ENCODE measurements at regions not wholly inside any gene's neighbourhood (a gene's known extent, or its start where the extent isn't known, plus 50 kb on each side); places are given as distances from the start of the nearest gene placed in this dataset.

DNA sequence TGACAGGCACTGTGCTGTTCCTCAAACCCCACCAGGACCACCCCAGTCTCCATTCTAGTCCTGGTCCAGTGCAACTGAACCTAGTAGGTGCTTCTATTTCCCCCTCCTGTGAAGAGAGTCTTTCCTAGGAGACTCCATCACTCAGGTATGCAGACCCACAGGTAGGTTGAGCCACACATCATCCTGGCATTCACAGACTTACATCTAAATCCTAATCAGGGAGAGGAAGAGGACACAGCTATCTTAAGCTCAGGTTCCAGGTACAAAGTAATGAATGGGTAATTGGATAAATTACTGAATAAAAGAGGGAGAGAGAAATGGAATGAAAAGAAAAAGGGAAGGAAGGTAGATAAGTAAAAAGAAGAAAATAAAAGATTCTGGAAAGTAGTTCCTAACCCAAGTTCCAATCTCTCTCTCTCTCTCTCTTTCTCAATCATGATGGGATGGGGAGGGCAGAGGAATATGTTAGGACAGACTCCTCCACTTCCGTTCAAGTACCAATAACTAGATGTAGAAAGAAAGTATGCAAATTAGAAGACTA lies 139.8 kb upstream of the NAMPT start:
- Histone ChIP-seq H3K4me1 (peaks cover 11 to 34% (median 21%) of the 10 kb centered on the region in 4 donors), H3K36me3 (no peaks in the 10 kb centered on the region), H3K27me3 (no peaks in the 10 kb centered on the region), H3K4me3 (no peak overlapping the region), H3K9me3 (no peaks in the 10 kb centered on the region), H3K27ac (peak overlapping the region; percentile 35 to 59 (median 55))
- 3% methylated on average over 1 of the region's 1 CpG; no CpG with 5 or more reads in 1 of the 2 donors for WGBS, 2 donors (ENCODE audit: low coverage in 1 of 2)
- no peak for DNase-seq
- TF ChIP-seq EP300 (IDR thresholded peaks at IDR 0.05; ENCODE audit: low read depth) (no peak), POLR2AphosphoS5 (IDR thresholded peaks at IDR 0.05) (no peak), POLR2A (IDR thresholded peaks at IDR 0.05) (no peak)
- TF ChIP-seq, protein P1, sequence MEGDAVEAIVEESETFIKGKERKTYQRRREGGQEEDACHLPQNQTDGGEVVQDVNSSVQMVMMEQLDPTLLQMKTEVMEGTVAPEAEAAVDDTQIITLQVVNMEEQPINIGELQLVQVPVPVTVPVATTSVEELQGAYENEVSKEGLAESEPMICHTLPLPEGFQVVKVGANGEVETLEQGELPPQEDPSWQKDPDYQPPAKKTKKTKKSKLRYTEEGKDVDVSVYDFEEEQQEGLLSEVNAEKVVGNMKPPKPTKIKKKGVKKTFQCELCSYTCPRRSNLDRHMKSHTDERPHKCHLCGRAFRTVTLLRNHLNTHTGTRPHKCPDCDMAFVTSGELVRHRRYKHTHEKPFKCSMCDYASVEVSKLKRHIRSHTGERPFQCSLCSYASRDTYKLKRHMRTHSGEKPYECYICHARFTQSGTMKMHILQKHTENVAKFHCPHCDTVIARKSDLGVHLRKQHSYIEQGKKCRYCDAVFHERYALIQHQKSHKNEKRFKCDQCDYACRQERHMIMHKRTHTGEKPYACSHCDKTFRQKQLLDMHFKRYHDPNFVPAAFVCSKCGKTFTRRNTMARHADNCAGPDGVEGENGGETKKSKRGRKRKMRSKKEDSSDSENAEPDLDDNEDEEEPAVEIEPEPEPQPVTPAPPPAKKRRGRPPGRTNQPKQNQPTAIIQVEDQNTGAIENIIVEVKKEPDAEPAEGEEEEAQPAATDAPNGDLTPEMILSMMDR (IDR thresholded peaks at IDR 0.05) = no peak
- intact Hi-C loops (cut with DNase I; ENCODE audit: low total_unique reads) (no loop called here), in situ Hi-C loops (cut with MboI; ENCODE audit: low pct_ligation_motif_present in 1 of 4, low pct_unique_long_range_greater_than_20kb in 1 of 4, low sequenced_read_pairs in 3 of 4) (no loop called here)

DNA sequence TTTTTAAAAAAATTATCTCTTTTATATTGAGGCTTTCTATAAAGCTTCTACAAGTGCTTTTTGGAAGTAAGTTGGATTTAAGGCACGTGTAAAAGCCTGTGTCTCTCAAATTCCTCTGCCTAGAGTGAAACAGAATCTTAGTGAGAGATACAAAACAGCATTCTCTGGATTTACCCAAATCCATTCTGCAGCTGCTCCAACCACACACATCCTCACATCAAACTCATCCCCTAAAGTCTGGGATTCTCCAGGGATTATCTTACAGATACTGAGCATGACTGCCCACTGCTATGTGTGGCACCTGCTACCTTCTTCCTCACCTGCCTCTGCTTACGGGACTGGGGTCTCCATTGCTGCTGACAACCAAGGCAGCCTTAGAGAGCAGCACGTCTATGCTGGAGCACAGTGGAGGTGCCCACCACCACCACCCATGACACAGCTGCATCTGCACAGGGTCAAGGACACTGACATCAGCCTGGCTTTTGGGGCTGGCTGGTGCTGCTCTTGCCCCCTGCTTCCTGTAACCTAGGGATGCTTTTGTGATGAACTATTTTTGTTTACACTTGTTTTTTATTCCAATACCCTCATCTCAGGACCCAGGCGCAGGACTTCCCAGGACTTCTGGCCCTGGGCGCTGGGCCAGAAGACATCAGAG lies 139.2 kb upstream of the NAMPT start:
- Histone ChIP-seq H3K27ac (peak overlapping the region; percentile 35 to 59 (median 55)), H3K36me3 (no peaks in the 10 kb centered on the region), H3K4me3 (no peak overlapping the region), H3K27me3 (no peaks in the 10 kb centered on the region), H3K9me3 (no peaks in the 10 kb centered on the region), H3K4me1 (peaks cover 11 to 34% (median 23%) of the 10 kb centered on the region in 4 donors)
- intact Hi-C loops (cut with DNase I; ENCODE audit: low total_unique reads) = no loop called here
- TF ChIP-seq POLR2AphosphoS5 (IDR thresholded peaks at IDR 0.05) = no peak
- in situ Hi-C loops (cut with MboI; ENCODE audit: low pct_ligation_motif_present in 1 of 4, low pct_unique_long_range_greater_than_20kb in 1 of 4, low sequenced_read_pairs in 3 of 4) = no loop called here
- DNase-seq = no peak
- 89 to 96% methylated on average over 3 to 5 of the region's 5 CpGs for WGBS, 2 donors (ENCODE audit: low coverage in 1 of 2)

DNA sequence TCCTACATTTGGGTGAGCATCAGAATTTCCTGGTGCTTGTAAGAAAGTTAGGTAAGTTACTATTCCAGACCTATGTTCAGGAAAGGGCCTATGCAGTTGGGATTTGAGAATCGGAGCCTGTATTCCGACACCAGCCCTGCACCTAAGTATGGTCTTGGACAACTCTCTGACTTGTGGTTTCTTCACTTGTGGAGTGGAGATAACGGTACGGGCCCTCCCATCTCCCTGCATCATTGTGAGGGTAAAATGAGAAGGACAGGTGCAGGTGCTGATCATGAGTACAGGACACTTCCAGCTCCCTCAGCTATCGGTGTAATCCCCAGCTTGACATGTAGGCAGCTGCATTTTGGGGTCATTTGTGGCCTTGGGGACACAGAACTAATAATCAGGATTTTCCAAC lies 138.3 kb upstream of the NAMPT start:
- H3K36me3 ChIP-seq = no peaks in the 10 kb centered on the region
- H3K9me3 ChIP-seq = no peaks in the 10 kb centered on the region
- H3K27me3 ChIP-seq = no peaks in the 10 kb centered on the region
- in situ Hi-C loops (cut with MboI; ENCODE audit: low pct_ligation_motif_present in 1 of 4, low pct_unique_long_range_greater_than_20kb in 1 of 4, low sequenced_read_pairs in 3 of 4) (no loop called here), intact Hi-C loops (cut with DNase I; ENCODE audit: low total_unique reads) (no loop called here)
- DNase-seq = no peak
- no peak overlapping the region for H3K4me3 ChIP-seq
- no peak for TF ChIP-seq POLR2AphosphoS5 (IDR thresholded peaks at IDR 0.05)
- no peak for TF ChIP-seq EP300 (IDR thresholded peaks at IDR 0.05; ENCODE audit: low read depth)
- no peak for TF ChIP-seq POLR2A (IDR thresholded peaks at IDR 0.05)
- TF ChIP-seq, protein P1 (IDR thresholded peaks at IDR 0.05) = no peak
- no peak overlapping the region for H3K27ac ChIP-seq
- 77 to 80% methylated on average over 3 to 5 of the region's 5 CpGs for WGBS, 2 donors (ENCODE audit: low coverage in 1 of 2)
- peaks cover 11 to 34% (median 23%) of the 10 kb centered on the region in 4 donors for H3K4me1 ChIP-seq

DNA sequence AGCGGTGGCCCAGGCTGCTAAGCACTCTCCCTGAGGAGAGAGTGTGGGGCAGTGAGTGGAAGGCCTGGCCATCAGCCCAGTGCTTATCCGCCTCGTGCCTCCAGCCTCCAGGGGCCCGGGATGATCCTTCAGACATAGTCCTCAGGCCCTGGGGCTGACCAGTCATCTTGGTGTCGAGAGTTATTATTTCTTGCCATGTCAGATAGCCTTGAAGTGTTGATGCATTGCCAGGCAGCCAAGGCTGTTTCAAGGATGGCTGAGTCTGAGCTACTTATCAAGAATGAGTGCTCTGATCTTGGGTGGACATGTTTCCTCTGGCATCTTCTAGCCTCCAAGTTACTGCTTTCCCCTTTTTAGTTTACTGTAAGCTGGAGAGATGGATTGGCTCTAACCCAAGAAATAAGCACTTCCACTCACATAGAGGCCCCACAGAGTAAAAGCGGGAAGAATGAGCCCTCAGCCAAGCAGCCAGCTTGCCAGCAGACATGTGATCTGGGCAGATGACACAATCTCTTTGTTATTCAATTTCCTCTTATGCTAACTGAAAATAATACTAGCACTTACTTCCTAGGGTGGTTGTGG lies 136.5 kb upstream of the NAMPT start:
- Histone ChIP-seq H3K27ac (peak overlapping the region; percentile 49 to 78 (median 69)), H3K4me1 (peaks cover 11 to 34% (median 23%) of the 10 kb centered on the region in 4 donors), H3K36me3 (no peaks in the 10 kb centered on the region), H3K27me3 (no peaks in the 10 kb centered on the region), H3K9me3 (peaks cover 3 to 5% of the 10 kb centered on the region in 2 donors), H3K4me3 (no peak overlapping the region)
- 60 to 80% methylated on average over 1 to 6 of the region's 6 CpGs for WGBS, 2 donors (ENCODE audit: low coverage in 1 of 2)
- in situ Hi-C loops (cut with MboI; ENCODE audit: low pct_ligation_motif_present in 1 of 4, low pct_unique_long_range_greater_than_20kb in 1 of 4, low sequenced_read_pairs in 3 of 4) (no loop called here), intact Hi-C loops (cut with DNase I; ENCODE audit: low total_unique reads) (no loop called here)
- DNase-seq = peak; percentile 55
- TF ChIP-seq POLR2A (IDR thresholded peaks at IDR 0.05) (no peak), EP300 (IDR thresholded peaks at IDR 0.05; ENCODE audit: low read depth) (peak; percentile 85), POLR2AphosphoS5 (IDR thresholded peaks at IDR 0.05) (peak; percentile 48 to 61 (median 58))

DNA sequence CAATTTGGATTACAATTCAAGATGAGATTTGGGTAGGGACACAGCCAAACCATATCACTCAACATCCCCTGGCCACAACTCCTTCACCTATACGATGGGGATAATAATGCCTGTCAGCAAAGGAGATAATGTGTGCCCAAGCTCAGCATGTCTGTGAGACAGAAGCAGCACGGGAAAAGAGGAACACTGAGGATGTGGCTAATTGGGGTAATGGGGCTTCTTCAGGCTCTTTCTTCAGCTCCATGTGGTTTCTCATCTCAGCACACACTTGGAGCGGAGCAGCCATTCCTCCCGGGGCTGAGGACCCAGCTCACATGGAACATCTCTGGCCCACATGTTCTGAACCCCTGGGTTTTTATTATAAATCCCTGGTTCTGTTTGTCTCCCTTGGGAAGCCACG lies 136.0 kb upstream of the NAMPT start:
- intact Hi-C loops (cut with DNase I; ENCODE audit: low total_unique reads) (no loop called here), in situ Hi-C loops (cut with MboI; ENCODE audit: low pct_ligation_motif_present in 1 of 4, low pct_unique_long_range_greater_than_20kb in 1 of 4, low sequenced_read_pairs in 3 of 4) (no loop called here)
- 64% methylated on average over 5 of the region's 5 CpGs; no CpG with 5 or more reads in 1 of the 2 donors for WGBS, 2 donors (ENCODE audit: low coverage in 1 of 2)
- peaks cover 5 to 10% of the 10 kb centered on the region in 2 donors for H3K9me3 ChIP-seq
- peak overlapping the region; percentile 49 to 78 (median 69) for H3K27ac ChIP-seq
- no peaks in the 10 kb centered on the region for H3K36me3 ChIP-seq
- no peaks in the 10 kb centered on the region for H3K27me3 ChIP-seq
- no peak for DNase-seq
- TF ChIP-seq, protein P1 (IDR thresholded peaks at IDR 0.05) = no peak
- TF ChIP-seq EP300 (IDR thresholded peaks at IDR 0.05; ENCODE audit: low read depth) (no peak), POLR2AphosphoS5 (IDR thresholded peaks at IDR 0.05) (no peak), POLR2A (IDR thresholded peaks at IDR 0.05) (no peak)
- peaks cover 11 to 33% (median 20%) of the 10 kb centered on the region in 4 donors for H3K4me1 ChIP-seq
- H3K4me3 ChIP-seq = no peak overlapping the region
